Liver (tissue), 3 donors: ENCODE measurements at regions not wholly inside any gene's neighbourhood (a gene's known extent, or its start where the extent isn't known, plus 50 kb on each side); places are given as distances from the start of the nearest gene placed in this dataset.

Experiments used
- CTCF ChIP-seq: fragments of 150-350 bp; IDR thresholded peaks from 2 replicates; pipeline ENCODE4 v1.5.1; 2017; ENCODE audit warnings: improper control_type of control experiment, low read depth, low read length; ENCODE audit not compliant: missing input control
- JUND ChIP-seq, 2 donors: IDR thresholded peaks; 2 replicates each; pipeline ENCODE4 v1.6.1; 2016; ENCODE audit warnings: antibody characterized with exemption in 2 of 2
- RAD21 ChIP-seq, 2 donors: IDR thresholded peaks; 2 replicates each; pipeline ENCODE4 v1.6.1; 2016; ENCODE audit warnings: antibody characterized with exemption in 2 of 2, mild to moderate bottlenecking in 2 of 2
- SP1 ChIP-seq: IDR thresholded peaks from 2 replicates; pipeline ENCODE4 v1.6.1; 2018; ENCODE audit warnings: antibody characterized with exemption, mild to moderate bottlenecking
- TF ChIP-seq, protein P1 (sequence below): IDR thresholded peaks from 2 replicates; pipeline ENCODE4 v1.6.1; 2016; ENCODE audit warnings: antibody characterized with exemption
- TF ChIP-seq, protein P2 (sequence below): IDR thresholded peaks from 2 replicates; pipeline ENCODE4 v1.6.1; 2016; ENCODE audit warnings: antibody characterized with exemption
- donor health status: healthy.
- donor health status: healthy.

DNA sequence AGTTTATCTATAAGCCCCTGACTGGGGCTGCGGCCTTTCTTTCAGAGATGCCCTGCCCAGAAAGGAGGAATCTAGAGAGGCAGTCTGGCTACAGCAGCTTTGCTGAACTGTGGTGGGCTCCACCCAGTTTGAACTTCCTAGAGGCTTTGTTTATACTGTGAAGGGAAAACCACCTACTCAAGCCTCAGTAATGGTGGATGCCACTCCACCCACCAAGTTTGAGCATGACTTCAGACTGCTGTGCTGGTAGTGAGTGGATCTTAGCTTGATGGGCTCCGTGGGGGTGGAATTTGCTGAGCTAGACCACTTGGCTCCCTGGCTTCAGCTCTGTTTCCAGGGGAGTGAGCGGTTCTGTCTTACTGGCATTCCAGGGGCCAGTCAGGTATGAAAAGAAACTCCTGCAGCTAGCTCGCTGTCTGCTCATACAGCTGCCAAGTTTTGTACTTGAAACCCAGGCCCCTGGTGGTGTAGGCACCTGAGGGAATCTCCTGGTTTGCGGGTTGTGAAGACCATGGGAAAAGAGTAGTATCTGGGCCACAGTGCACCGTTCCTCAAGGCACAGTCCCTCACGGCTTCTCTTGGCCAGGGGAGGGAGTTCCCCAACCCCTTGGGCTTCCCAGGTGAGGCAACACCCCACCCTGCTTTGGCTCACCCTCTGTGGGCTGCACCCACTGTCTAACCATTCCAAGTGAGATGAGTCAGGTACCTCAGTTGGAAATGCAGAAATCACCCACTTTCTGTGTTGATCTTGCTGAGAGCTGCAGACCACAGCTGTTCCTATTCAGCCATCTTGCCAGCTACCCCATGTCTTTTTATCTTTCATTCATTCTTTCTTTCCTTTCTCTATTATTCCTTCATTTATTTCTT, 211.8 kb upstream of the C9orf72 start:
- TF ChIP-seq, protein P1, sequence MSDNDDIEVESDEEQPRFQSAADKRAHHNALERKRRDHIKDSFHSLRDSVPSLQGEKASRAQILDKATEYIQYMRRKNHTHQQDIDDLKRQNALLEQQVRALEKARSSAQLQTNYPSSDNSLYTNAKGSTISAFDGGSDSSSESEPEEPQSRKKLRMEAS = no peak
- TF ChIP-seq CTCF (no peak), SP1 (no peak), JUND (IDR thresholded peaks at IDR 0.05) (no peak), RAD21 (IDR thresholded peaks at IDR 0.05) (no peak)
- TF ChIP-seq, protein P2, sequence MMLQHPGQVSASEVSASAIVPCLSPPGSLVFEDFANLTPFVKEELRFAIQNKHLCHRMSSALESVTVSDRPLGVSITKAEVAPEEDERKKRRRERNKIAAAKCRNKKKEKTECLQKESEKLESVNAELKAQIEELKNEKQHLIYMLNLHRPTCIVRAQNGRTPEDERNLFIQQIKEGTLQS = no peak
